HEK293T (cell line): ENCODE measurements at regions not wholly inside any gene's neighbourhood (a gene's known extent, or its start where the extent isn't known, plus 50 kb on each side); places are given as distances from the start of the nearest gene placed in this dataset.
A peak's percentile ranks its signal among the peaks of the same experiment; 100 is the strongest.

Source experiments
- CTCF ChIA-PET: fragments of 350-600 bp; formaldehyde crosslinking; extraction: SDS; loops from one replicate; lab custom pipeline; 2021; ENCODE audit warnings: antibody characterized with exemption, inconsistent platforms; lab: Yijun Ruan, JAX
- POLR2A ChIA-PET: fragments of 350-600 bp; formaldehyde crosslinking; extraction: SDS; loops from one replicate; lab custom pipeline; 2020; ENCODE audit warnings: antibody characterized with exemption, inconsistent platforms; lab: Yijun Ruan, JAX
- DNase-seq: peaks from one replicate; pipeline ENCODE4 v3.0.0; 2012; ENCODE audit warnings: mixed read lengths; ENCODE audit errors: extremely low spot score
- ARNT ChIP-seq: fragments of 450-650 bp; IDR thresholded peaks from 2 replicates; pipeline ENCODE4 v1.6.1; 2017; ENCODE audit warnings: mild to moderate bottlenecking
- BHLHE40 ChIP-seq: fragments of 450-650 bp; IDR thresholded peaks from 2 replicates; pipeline ENCODE4 v1.6.1; 2016; ENCODE audit warnings: mild to moderate bottlenecking, moderate library complexity, borderline replicate concordance
- CTBP1 ChIP-seq: fragments of 450-650 bp; IDR thresholded peaks from 2 replicates; pipeline ENCODE4 v1.6.1; 2016; ENCODE audit warnings: borderline replicate concordance
- ELF4 ChIP-seq: fragments of 450-650 bp; IDR thresholded peaks from 2 replicates; pipeline ENCODE4 v1.6.1; 2017; ENCODE audit warnings: antibody characterized with exemption
- FOXA1 ChIP-seq: fragments of 450-650 bp; IDR thresholded peaks from 2 replicates; pipeline ENCODE4 v1.6.1; 2016; ENCODE audit warnings: mild to moderate bottlenecking
- FOXK2 ChIP-seq: fragments of 450-650 bp; IDR thresholded peaks from 2 replicates; pipeline ENCODE4 v1.6.1; 2016; ENCODE audit warnings: mild to moderate bottlenecking
- FOXM1 ChIP-seq: fragments of 450-650 bp; IDR thresholded peaks from 2 replicates; pipeline ENCODE4 v1.6.1; 2017; ENCODE audit warnings: mild to moderate bottlenecking, borderline replicate concordance
- HDGF ChIP-seq: fragments of 450-650 bp; IDR thresholded peaks from 2 replicates; pipeline ENCODE4 v1.6.1; 2017; ENCODE audit warnings: antibody characterized with exemption, borderline replicate concordance
- L3MBTL2 ChIP-seq: fragments of 450-650 bp; conservative IDR thresholded peaks from 2 replicates; pipeline ENCODE4 v1.6.1; 2016; ENCODE audit warnings: mild to moderate bottlenecking
- LEF1 ChIP-seq: fragments of 450-650 bp; IDR thresholded peaks from 2 replicates; pipeline ENCODE4 v1.6.1; 2017; ENCODE audit warnings: mild to moderate bottlenecking, borderline replicate concordance
- NFRKB ChIP-seq: fragments of 450-650 bp; IDR thresholded peaks from 2 replicates; pipeline ENCODE4 v1.6.1; 2016; ENCODE audit warnings: mild to moderate bottlenecking, moderate library complexity
- SP1 ChIP-seq: fragments of 450-650 bp; IDR thresholded peaks from 2 replicates; pipeline ENCODE4 v1.6.1; 2017
- SUZ12 ChIP-seq: fragments of 450-650 bp; IDR thresholded peaks from 2 replicates; pipeline ENCODE4 v1.6.1; 2016; ENCODE audit warnings: mild to moderate bottlenecking
- TARDBP ChIP-seq: fragments of 450-650 bp; IDR thresholded peaks from 2 replicates; pipeline ENCODE4 v1.6.1; 2016
- ZNF384 ChIP-seq: fragments of 450-650 bp; IDR thresholded peaks from 2 replicates; pipeline ENCODE4 v1.6.1; 2016
- TF ChIP-seq, protein P1 (sequence below): fragments of 450-650 bp; IDR thresholded peaks from 2 replicates; pipeline ENCODE4 v1.6.1; 2016

- TF ChIP-seq ZNF384 = peak; percentile 64; the same call in 1 of the 2 replicates
- TF ChIP-seq SP1 = no peak
- TF ChIP-seq HDGF = no peak
- ChIA-PET CTCF (no interaction called here), POLR2A (no interaction called here)
- peak; percentile 7 for DNase-seq
Measured at GRCh38 chr13:58960888-58961287, 1202.8 kb downstream of the DIAPH3 start.

DNA sequence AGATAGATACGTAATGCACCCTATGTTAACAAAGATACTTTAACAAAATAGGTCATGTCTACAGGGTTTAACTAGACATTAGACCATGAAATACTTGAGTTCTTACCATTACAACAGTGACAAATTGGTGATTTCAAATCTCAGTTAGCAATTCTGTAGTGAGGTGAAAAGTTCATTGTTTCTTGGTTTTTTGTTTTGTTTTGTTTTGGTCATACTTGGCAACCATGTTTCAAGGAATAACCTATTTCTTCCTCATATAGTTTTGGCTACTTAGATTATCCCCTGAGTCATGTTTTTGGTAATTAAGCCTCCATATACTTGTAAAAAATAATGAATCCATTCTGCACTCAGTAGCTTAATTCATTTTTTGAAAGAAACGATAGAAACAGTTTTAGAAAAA lies 1200.4 kb downstream of the DIAPH3 start:
- TF ChIP-seq CTBP1 = no peak
- ChIA-PET POLR2A (no interaction called here), CTCF (no interaction called here)
- no peak for DNase-seq

DNA sequence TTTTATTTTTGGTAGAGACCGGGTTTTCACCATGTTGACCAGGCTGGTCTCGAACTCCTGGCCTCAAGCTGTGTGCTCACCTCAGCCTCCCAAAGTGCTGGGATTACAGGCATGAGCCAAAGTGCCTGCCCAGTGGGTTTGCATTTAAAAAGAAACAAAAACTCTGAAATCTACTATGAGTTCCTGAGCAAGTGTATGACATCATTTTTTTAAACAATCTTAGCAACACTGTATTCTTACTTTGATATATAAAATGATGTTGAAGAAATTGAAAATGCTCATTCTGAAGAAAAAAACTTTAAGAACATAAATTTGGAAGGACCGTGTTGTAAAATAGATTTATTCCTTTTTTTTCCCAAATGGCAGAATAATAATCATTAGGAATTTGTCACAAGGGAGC lies 1199.7 kb downstream of the DIAPH3 start:
- ChIA-PET CTCF (no interaction called here), POLR2A (no interaction called here)
- DNase-seq = no peak
- TF ChIP-seq, protein P1, sequence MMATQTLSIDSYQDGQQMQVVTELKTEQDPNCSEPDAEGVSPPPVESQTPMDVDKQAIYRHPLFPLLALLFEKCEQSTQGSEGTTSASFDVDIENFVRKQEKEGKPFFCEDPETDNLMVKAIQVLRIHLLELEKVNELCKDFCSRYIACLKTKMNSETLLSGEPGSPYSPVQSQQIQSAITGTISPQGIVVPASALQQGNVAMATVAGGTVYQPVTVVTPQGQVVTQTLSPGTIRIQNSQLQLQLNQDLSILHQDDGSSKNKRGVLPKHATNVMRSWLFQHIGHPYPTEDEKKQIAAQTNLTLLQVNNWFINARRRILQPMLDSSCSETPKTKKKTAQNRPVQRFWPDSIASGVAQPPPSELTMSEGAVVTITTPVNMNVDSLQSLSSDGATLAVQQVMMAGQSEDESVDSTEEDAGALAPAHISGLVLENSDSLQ = no peak
- TF ChIP-seq L3MBTL2 (no peak), SUZ12 (no peak), FOXM1 (no peak), LEF1 (no peak), SP1 (no peak), FOXK2 (no peak), HDGF (no peak), ZNF384 (no peak), ARNT (no peak), BHLHE40 (no peak), FOXA1 (no peak), ELF4 (no peak), TARDBP (no peak), CTBP1 (no peak), NFRKB (no peak)

DNA sequence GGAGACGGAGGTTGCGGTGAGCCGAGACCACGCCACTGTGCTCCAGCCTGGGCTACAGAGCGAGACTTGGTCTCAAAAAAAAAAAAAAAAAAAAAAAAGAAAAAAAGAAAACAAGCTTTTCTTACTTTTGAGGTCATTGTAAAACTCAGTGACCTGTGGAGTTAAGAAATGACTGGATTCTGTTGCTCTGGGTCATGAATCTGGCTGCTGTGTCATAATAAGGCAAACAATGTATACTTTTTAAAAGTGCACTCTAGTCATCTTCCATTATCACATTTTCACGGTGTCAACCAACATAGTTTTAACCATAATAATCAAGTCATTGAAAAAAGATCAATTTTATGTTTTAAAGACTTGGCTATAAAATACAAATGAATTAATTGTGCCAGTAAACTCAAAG lies 1186.6 kb downstream of the DIAPH3 start:
- TF ChIP-seq L3MBTL2 (no peak), ARNT (no peak), TARDBP (no peak), BHLHE40 (no peak), SP1 (no peak), ZNF384 (0 out of 2 replicates have a peak, but pooled peaks have one; percentile 27), LEF1 (no peak)
- ChIA-PET POLR2A (no interaction called here), CTCF (no interaction called here)
- DNase-seq = no peak

- DNase-seq = no peak
- POLR2A ChIA-PET = no interaction called here
- CTCF ChIA-PET = no interaction called here
- TF ChIP-seq SP1 (no peak), L3MBTL2 (no peak), FOXM1 (no peak), FOXK2 (no peak), LEF1 (no peak), NFRKB (no peak), SUZ12 (no peak), ZNF384 (no peak), HDGF (no peak), FOXA1 (no peak), ARNT (no peak), ELF4 (no peak), CTBP1 (no peak), BHLHE40 (no peak), TARDBP (no peak)
- TF ChIP-seq, protein P1 = no peak
Measured at GRCh38 chr13:58978331-58978730, 1185.4 kb downstream of the DIAPH3 start.

DNA sequence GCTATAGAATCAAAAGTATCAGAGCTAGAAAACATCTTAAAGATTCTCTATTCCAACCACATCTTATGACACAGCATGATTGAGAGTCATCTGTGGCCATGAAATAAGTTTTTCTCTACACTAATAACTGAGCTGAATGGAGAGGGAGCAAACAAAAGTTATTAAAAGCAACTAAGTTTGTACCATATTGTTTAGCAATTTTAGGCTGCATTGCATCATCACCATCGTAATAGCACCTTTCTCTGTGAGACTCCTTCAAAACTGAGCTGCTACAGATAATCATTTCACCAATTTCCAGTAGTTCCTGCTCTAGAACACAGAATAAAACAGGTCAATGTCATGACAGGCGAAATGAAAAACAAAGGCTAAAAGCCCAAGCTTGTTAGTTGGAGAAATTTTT lies 1183.9 kb downstream of the DIAPH3 start:
- ChIA-PET POLR2A (no interaction called here), CTCF (no interaction called here)
- DNase-seq = no peak
- TF ChIP-seq ELF4 (no peak), L3MBTL2 (no peak), FOXM1 (no peak), ZNF384 (no peak), FOXA1 (no peak), FOXK2 (no peak), SP1 (no peak), SUZ12 (no peak), LEF1 (no peak), NFRKB (no peak), ARNT (no peak), HDGF (no peak), CTBP1 (no peak), BHLHE40 (no peak), TARDBP (no peak)
- TF ChIP-seq, protein P1 = no peak

DNA sequence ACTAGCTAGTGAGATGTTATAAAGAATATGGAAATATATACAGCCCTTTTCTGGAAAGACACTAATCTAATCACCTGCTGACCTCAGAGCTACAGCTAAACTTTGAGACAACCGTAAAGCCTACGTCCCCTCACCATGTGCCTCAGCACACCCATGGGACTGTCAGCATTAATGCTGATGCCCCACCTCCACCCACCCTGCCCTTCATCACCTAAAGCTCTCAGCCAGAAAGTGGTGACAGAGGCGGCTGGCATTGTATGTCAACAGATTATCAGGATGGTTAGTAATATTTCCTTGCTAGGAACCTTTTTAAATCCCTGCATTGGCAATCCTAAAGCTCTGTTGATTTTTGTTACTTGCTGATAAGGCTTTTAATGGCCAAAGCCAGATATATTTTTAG lies 1177.9 kb downstream of the DIAPH3 start:
- no peak for TF ChIP-seq CTBP1
- no peak for TF ChIP-seq FOXK2
- ChIA-PET POLR2A (no interaction called here), CTCF (no interaction called here)
- DNase-seq = no peak
